H1 (cell line): ENCODE measurements at regions not wholly inside any gene's neighbourhood (a gene's known extent, or its start where the extent isn't known, plus 50 kb on each side); places are given as distances from the start of the nearest gene placed in this dataset.

Experiments
- SAP30 ChIP-seq: fragments of 300-600 bp; sonication (generic); IDR thresholded peaks from 2 replicates; pipeline ENCODE4 v1.7.1; 2012; ENCODE audit warnings: low read length, moderate library complexity, mild to moderate bottlenecking, inconsistent platforms; ENCODE audit not compliant: insufficient read depth, insufficient replicate concordance
- TAF1 ChIP-seq: IDR thresholded peaks from 2 replicates; pipeline ENCODE4 v1.6.1; 2011; ENCODE audit warnings: mild to moderate bottlenecking, low read depth, low read length
- TF ChIP-seq, protein P1 (sequence below): fragments of 300-600 bp; sonication (generic); IDR thresholded peaks from 2 replicates; pipeline ENCODE4 v1.7.1; 2012; ENCODE audit warnings: low read length, moderate library complexity, mild to moderate bottlenecking, inconsistent platforms; ENCODE audit not compliant: insufficient replicate concordance

DNA sequence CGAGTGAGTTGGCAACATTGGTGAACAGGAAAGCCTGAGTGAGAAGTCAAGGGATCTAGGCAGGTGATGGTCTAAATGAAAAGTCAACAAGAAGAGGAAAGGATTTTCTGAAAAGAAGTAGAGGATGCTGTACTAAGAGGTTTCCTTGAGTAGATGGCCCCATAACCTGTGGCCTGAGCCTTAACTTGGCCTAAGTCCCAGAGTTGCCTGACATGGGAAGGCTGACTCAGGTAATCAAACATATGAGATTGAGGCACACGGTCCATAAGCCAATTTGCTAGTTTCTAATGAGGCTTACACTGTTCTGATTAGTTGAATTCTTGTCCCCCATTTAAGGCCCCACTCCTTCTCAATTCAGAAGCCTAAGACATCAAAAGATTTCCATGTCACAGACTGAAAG is 262.5 kb upstream of the LMCD1 start (continued):
- TF ChIP-seq, protein P1, sequence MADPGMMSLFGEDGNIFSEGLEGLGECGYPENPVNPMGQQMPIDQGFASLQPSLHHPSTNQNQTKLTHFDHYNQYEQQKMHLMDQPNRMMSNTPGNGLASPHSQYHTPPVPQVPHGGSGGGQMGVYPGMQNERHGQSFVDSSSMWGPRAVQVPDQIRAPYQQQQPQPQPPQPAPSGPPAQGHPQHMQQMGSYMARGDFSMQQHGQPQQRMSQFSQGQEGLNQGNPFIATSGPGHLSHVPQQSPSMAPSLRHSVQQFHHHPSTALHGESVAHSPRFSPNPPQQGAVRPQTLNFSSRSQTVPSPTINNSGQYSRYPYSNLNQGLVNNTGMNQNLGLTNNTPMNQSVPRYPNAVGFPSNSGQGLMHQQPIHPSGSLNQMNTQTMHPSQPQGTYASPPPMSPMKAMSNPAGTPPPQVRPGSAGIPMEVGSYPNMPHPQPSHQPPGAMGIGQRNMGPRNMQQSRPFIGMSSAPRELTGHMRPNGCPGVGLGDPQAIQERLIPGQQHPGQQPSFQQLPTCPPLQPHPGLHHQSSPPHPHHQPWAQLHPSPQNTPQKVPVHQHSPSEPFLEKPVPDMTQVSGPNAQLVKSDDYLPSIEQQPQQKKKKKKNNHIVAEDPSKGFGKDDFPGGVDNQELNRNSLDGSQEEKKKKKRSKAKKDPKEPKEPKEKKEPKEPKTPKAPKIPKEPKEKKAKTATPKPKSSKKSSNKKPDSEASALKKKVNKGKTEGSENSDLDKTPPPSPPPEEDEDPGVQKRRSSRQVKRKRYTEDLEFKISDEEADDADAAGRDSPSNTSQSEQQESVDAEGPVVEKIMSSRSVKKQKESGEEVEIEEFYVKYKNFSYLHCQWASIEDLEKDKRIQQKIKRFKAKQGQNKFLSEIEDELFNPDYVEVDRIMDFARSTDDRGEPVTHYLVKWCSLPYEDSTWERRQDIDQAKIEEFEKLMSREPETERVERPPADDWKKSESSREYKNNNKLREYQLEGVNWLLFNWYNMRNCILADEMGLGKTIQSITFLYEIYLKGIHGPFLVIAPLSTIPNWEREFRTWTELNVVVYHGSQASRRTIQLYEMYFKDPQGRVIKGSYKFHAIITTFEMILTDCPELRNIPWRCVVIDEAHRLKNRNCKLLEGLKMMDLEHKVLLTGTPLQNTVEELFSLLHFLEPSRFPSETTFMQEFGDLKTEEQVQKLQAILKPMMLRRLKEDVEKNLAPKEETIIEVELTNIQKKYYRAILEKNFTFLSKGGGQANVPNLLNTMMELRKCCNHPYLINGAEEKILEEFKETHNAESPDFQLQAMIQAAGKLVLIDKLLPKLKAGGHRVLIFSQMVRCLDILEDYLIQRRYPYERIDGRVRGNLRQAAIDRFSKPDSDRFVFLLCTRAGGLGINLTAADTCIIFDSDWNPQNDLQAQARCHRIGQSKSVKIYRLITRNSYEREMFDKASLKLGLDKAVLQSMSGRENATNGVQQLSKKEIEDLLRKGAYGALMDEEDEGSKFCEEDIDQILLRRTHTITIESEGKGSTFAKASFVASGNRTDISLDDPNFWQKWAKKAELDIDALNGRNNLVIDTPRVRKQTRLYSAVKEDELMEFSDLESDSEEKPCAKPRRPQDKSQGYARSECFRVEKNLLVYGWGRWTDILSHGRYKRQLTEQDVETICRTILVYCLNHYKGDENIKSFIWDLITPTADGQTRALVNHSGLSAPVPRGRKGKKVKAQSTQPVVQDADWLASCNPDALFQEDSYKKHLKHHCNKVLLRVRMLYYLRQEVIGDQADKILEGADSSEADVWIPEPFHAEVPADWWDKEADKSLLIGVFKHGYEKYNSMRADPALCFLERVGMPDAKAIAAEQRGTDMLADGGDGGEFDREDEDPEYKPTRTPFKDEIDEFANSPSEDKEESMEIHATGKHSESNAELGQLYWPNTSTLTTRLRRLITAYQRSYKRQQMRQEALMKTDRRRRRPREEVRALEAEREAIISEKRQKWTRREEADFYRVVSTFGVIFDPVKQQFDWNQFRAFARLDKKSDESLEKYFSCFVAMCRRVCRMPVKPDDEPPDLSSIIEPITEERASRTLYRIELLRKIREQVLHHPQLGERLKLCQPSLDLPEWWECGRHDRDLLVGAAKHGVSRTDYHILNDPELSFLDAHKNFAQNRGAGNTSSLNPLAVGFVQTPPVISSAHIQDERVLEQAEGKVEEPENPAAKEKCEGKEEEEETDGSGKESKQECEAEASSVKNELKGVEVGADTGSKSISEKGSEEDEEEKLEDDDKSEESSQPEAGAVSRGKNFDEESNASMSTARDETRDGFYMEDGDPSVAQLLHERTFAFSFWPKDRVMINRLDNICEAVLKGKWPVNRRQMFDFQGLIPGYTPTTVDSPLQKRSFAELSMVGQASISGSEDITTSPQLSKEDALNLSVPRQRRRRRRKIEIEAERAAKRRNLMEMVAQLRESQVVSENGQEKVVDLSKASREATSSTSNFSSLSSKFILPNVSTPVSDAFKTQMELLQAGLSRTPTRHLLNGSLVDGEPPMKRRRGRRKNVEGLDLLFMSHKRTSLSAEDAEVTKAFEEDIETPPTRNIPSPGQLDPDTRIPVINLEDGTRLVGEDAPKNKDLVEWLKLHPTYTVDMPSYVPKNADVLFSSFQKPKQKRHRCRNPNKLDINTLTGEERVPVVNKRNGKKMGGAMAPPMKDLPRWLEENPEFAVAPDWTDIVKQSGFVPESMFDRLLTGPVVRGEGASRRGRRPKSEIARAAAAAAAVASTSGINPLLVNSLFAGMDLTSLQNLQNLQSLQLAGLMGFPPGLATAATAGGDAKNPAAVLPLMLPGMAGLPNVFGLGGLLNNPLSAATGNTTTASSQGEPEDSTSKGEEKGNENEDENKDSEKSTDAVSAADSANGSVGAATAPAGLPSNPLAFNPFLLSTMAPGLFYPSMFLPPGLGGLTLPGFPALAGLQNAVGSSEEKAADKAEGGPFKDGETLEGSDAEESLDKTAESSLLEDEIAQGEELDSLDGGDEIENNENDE = no peak
- TF ChIP-seq SAP30 (no peak), TAF1 (no peak)
